ENCODE measurements at regions not wholly inside any gene's neighbourhood (a gene's known extent, or its start where the extent isn't known, plus 50 kb on each side); places are given as distances from the start of the nearest gene placed in this dataset.

GRCh38 chr13:102933122-102933521 lies 87.3 kb downstream of the ERCC5 start:
- no peaks in the 10 kb centered on the region for H3K27me3 ChIP-seq (ENCODE audit: insufficient read depth in 3 of 3, low read length in 2 of 3)
- no peaks in the 10 kb centered on the region for H3K36me3 ChIP-seq (ENCODE audit: insufficient read depth in 1 of 2, low read depth in 1 of 2)
- no peak overlapping the region for H3K4me3 ChIP-seq
- H3K4me1 ChIP-seq: peaks cover 4% of the 10 kb centered on the region
- ATAC-seq (no peak), DNase-seq (no peak)
- intact Hi-C loops (cut with DNase I): no loop called here
- no peaks in the 10 kb centered on the region for H3K9me3 ChIP-seq
- WGBS, 3 donors: 90 to 96% (median 92%) methylated on average over 6 of the region's 6 CpGs
- H3K27ac ChIP-seq: no peak overlapping the region
- no peak for TF ChIP-seq CTCF (IDR thresholded peaks at IDR 0.05)

GRCh38 chr13:102932331-102932730 lies 86.5 kb downstream of the ERCC5 start:
- no peak for TF ChIP-seq CTCF (IDR thresholded peaks at IDR 0.05)
- WGBS, 3 donors: 86 to 94% (median 92%) methylated on average over 4 of the region's 4 CpGs
- ATAC-seq: no peak
- intact Hi-C loops (cut with DNase I): no loop called here
- no peak overlapping the region for H3K27ac ChIP-seq
- no peaks in the 10 kb centered on the region for H3K27me3 ChIP-seq (ENCODE audit: insufficient read depth in 3 of 3, low read length in 2 of 3)
- H3K9me3 ChIP-seq: no peaks in the 10 kb centered on the region
- H3K36me3 ChIP-seq (ENCODE audit: insufficient read depth in 1 of 2, low read depth in 1 of 2): no peaks in the 10 kb centered on the region
- H3K4me3 ChIP-seq: no peak overlapping the region
- DNase-seq: no peak
- H3K4me1 ChIP-seq: peaks cover 4% of the 10 kb centered on the region

GRCh38 chr13:102930566-102930965 lies 84.7 kb downstream of the ERCC5 start:
- ATAC-seq (peak; percentile 83 to 99 (median 92)), DNase-seq (no peak)
- H3K9me3 ChIP-seq: no peaks in the 10 kb centered on the region
- H3K27me3 ChIP-seq (ENCODE audit: insufficient read depth in 3 of 3, low read length in 2 of 3): no peaks in the 10 kb centered on the region
- no peak overlapping the region for H3K4me3 ChIP-seq
- peaks cover 4% of the 10 kb centered on the region for H3K4me1 ChIP-seq
- WGBS, 3 donors: 13 to 19% (median 16%) methylated on average over 3 of the region's 3 CpGs
- no peak for TF ChIP-seq CTCF (IDR thresholded peaks at IDR 0.05)
- intact Hi-C loops (cut with DNase I): no loop called here
- H3K27ac ChIP-seq: no peak overlapping the region
- H3K36me3 ChIP-seq (ENCODE audit: insufficient read depth in 1 of 2, low read depth in 1 of 2): no peaks in the 10 kb centered on the region

GRCh38 chr13:102928941-102929675 lies 83.3 kb downstream of the ERCC5 start:
- WGBS, 3 donors: 74 to 81% (median 75%) methylated on average over 9 of the region's 9 CpGs
- no peak for DNase-seq
- Histone ChIP-seq H3K27me3 (ENCODE audit: insufficient read depth in 3 of 3, low read length in 2 of 3) (no peaks in the 10 kb centered on the region), H3K4me3 (no peak overlapping the region), H3K27ac (no peak overlapping the region), H3K36me3 (ENCODE audit: insufficient read depth in 1 of 2, low read depth in 1 of 2) (no peaks in the 10 kb centered on the region), H3K9me3 (no peaks in the 10 kb centered on the region), H3K4me1 (peaks cover 4% of the 10 kb centered on the region)
- intact Hi-C loops (cut with DNase I): no loop called here
- TF ChIP-seq CTCF (IDR thresholded peaks at IDR 0.05): no peak
- no peak for ATAC-seq
